ACHN (cell line): ENCODE measurements at regions not wholly inside any gene's neighbourhood (a gene's known extent, or its start where the extent isn't known, plus 50 kb on each side); places are given as distances from the start of the nearest gene placed in this dataset.

Experiments
- DNase-seq: peaks from one replicate; pipeline ENCODE4 v3.0.0-alpha.2; 2015
- in situ Hi-C: cut with HindIII; loops from 2 replicates; pipeline ENCODE4 v1.10.0; 2017; ENCODE audit warnings: low sequenced_read_pairs, low pct_ligation_motif_present, low pct_unique_long_range_greater_than_20kb

- in situ Hi-C loops: no loop called here
- no peak for DNase-seq
These were observed 1203.5 kb downstream of the NCAM2 start for GRCh38 chr21:22201669-22202068.

DNA sequence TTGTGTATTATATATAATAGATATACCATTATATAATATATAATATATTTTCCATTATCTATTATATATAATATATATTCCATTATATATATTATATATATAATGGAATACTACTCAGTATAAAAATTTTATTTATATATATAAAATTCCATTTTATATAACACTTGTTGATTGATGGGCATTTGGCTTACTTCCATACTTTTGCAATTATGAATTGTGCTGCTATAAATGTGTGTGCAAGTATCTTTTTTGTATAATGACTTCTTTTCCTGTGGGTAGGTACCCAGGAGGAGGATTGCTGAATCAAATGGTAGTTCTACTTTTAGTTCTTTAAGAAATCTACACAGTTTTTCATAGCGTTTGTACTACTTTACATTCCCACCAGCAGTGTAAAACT lies 1211.1 kb downstream of the NCAM2 start:
- in situ Hi-C loops: no loop called here
- no peak for DNase-seq

GRCh38 chr21:22211943-22212342 lies 1213.7 kb downstream of the NCAM2 start:
- DNase-seq: no peak
- in situ Hi-C loops: no loop called here

DNA sequence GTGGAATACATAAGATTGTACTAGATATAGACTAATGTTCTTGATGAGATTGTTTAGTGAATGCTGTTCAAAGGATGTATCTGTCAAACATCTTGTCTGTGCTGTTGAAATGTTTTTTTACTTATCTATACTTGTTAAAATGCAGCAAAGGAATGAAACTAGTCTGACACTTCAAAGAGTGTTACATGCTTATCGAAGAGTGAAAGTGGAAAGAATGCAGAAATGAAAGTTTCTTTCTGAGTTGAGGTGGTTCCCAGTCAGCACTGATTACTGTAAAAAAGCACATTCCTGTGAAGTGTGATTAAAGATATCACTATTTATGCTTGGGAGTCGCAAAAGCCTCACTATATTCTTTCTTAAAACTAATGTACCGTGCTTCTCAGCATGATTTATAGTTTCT lies 1225.2 kb downstream of the NCAM2 start:
- in situ Hi-C loops: no loop called here
- DNase-seq: no peak

DNA sequence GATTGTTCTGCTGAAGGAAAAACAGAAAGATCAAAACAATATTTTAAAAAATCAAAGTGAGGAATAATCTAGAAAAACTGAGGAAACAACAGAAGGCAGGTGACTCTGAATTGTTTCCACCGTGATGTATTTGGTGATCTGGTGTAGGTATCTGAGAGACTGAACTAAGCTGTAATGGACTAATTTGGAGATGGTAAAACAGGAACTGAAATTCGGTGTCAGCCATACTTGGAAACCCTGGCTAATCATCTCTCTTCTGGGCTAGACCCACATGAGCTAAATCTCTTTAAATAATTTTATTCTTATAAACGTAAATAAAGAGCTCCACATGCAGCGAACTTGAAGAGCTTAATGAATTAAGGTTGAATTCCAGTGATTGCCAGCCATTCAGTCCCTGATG lies 1226.1 kb downstream of the NCAM2 start:
- in situ Hi-C loops: no loop called here
- DNase-seq: no peak

DNA sequence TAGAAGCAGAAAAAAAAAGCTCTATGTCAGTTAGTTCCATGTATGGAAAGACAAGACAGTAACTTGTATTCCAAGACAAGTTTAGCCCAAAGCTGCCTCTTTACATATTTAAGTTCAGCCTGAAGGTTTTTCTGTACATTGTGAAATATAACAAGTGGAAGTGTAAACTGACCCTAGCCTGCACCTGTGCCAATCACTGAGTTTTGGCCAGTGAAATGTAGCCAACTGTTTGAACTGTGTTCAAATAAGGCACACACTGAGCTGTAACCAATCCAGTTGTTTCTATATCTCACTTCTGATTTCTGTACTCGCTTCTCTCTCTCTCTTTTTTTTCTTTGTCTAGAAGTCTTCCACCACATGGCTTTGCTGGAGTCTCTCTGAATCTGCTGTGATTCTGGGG lies 1227.1 kb downstream of the NCAM2 start:
- in situ Hi-C loops: no loop called here
- DNase-seq: no peak

DNA sequence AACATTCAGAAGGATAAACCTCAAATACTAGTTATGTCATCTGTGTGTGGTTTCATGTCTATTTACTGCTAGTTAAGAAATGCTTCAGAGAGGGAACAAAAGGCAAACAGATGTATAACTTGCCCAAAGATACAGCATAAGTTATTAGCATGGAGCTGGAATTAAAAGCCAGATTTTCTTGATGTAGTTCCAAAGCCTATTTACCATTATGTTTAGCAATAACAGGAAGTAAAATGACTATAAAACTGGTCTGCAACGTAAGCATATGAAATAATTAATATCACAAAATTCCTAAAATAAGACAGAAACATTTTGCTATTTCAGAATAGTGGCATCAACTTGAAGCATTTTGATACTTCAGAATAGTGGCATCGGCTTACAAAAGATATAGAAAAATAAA lies 1232.8 kb downstream of the NCAM2 start:
- in situ Hi-C loops: no loop called here
- DNase-seq: no peak

DNA sequence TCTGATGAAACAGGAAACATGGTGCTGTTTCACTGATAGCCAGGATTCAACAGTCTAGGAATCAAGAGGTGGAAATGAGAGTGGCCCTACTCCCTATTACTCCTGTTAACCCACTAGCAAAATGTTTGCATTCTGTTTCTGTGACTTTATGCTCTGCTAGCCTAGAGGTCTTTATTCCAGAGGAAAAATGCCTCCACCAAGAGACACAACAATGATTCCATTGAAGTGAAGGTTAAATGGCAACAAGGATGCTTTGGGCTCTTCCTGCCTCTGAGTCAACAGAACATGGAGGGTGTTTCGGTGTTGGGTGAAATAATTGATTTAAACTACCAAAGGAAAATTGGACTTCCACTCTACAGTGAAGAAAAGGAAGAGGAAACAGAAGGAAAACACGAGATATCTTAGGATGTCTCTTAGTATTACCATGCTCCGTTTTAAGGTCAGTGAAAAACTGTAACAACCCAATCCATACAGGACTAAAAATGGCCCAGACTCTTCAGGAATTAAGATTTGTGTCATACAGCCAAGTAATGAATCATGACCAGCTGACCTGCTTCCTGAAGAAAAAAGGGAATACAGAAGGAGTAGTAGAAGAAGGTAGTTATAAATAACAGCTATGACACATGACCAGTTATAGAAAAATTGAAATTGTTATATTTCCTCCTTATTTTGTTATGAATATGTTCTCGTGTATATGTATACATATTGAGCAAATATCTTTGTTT lies 1237.8 kb downstream of the NCAM2 start:
- DNase-seq: no peak
- in situ Hi-C loops: no loop called here

DNA sequence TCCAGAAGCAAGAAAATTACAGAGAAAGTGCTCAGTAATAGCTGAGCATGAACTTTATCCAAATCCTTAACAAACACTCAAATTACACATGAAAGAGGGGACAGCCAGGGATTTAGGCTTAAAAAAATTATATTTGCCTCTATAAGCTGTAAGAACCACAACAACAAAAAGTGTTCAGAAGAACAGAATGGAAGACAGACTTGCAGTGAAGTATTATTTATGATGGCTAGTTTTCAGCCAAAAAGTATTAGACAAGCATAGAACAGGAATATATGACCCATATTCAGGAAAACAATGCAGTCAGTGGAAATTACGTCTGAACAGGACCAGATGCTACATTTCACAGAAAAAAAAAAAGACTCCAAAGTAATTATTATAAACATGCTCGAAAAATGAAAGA lies 1246.3 kb downstream of the NCAM2 start:
- DNase-seq: no peak
- in situ Hi-C loops: no loop called here

GRCh38 chr21:22250355-22250754 lies 1252.1 kb downstream of the NCAM2 start:
- in situ Hi-C loops: no loop called here
- DNase-seq: no peak

DNA sequence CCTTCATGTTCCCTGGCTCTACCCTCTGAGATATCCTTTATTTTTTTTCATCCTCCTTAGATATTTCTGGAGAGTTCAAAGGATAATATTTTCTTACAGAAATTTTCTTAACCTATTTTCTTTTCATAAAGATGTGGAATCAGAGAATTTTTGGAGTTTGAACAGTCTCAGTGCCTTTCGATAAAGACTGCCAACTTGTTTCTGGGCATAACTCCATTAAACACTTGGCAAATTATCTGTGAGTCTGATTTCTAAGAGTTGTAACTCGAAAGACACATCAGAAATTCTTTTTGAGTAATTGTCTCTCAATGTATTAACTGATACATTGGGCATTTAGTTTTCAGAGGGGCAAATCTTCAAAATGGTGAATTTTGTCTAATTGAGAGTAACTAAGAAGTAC lies 1255.6 kb downstream of the NCAM2 start:
- no peak for DNase-seq
- in situ Hi-C loops: no loop called here

DNA sequence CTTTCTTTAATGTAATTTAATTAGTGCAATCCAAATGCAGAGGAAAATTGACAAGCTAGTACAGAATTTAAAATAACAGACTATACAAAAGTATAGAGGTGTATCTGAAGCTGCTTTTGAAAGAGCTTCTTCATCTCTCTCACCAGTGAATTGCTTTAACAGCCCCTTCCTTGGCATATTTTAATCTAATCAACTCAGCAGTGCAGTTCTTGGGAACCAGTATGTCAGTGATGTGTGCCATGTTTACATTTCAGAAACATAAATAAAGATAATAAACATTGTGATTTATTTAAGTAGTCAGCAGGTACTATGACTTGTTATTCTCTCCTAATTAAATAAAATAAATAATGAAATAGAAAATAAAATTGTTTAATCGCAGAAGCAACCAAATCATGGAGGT lies 1260.6 kb downstream of the NCAM2 start:
- DNase-seq: no peak
- in situ Hi-C loops: no loop called here

DNA sequence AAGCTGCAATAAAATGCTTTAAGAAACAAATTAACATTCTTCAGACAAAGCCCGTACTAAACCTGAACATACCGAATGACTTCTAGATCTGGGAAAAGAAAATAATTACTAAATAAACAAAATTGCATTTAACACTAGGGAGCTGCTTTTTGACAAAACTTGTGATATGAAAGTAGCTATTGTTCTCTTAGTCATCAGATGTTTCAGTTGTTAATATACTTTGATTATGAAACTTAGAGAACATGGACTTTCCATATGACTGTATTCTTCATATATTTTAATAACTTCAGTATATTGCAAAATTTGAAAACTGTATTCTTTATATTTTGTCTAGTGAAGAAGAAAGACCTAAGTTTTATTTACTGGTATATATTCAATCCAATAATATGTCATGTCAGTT lies 1262.1 kb downstream of the NCAM2 start:
- in situ Hi-C loops: no loop called here
- no peak for DNase-seq

- DNase-seq: no peak
- in situ Hi-C loops: no loop called here
These were observed 1265.7 kb downstream of the NCAM2 start for GRCh38 chr21:22263890-22264289.

- no peak for DNase-seq
- in situ Hi-C loops: no loop called here
These were observed 1279.1 kb downstream of the NCAM2 start for GRCh38 chr21:22277341-22277740.

DNA sequence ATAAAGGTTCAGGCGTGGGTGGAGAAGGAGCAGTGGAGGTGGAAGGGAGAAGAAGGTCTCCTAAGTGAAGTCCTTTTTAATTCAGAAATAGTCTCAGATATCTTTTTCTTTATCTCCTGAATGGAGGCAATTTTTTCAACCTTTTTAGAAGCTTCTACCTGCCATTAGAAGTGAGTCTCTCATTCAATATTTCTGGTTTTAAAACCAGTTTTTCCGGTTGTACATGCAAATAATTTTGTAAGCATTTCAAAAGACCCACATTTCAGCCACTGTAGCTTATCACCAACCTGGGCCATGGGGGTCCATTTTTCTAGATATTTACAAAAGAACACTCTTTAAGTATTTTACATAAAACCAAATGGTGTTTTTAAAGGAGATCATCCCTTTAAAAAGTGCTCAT lies 1280.2 kb downstream of the NCAM2 start:
- DNase-seq: no peak
- in situ Hi-C loops: no loop called here

- in situ Hi-C loops: no loop called here
- DNase-seq: no peak
These were observed 1282.6 kb downstream of the NCAM2 start for GRCh38 chr21:22280851-22281250.

DNA sequence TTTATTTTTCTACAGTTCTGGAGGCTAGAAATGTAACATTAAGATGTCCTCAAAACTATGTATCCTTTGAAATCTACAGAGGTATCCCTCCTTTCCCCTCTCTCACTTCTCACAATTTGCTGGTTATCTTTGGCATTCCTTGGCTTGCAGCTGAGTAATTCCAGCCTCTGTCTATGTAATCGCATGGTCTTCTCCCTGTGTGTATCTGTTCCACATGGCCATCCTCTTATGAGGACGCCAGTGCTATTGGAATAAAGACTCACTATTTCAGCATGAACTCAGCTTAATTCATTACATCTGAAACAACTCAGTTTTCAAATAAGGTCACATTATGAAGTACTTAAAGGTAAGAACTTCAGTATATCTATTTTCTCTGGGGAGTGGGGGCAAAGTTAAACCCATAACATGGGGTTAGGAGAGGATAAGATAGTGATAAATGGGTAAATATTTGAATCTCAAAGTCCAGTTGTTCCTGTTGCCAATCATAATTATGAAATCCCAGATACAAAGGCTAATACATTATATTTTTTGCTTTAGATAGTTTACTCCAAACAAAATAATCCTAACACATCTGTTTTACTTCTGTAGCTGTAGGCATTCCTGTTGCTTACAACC lies 1290.8 kb downstream of the NCAM2 start:
- in situ Hi-C loops: no loop called here
- no peak for DNase-seq

GRCh38 chr21:22292144-22292543 lies 1293.9 kb downstream of the NCAM2 start:
- in situ Hi-C loops: no loop called here
- no peak for DNase-seq

DNA sequence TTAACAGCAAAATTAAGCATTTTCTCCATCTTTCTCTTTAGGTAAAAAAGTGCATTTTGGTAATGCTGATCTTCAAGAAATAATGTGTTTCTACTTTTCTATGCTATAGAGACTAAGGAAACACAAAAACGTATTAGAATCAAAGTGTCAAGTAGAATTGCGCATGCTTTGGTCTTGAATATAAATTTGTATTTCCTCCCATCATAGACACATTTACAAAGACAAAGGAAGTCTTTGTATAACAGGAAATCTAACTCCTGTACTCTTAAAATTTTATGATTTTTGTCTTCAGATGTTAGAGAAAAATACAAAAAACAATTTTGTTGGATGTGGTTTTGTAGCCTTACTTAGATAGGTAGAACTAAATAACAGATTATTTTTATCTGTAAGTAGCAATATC lies 1299.4 kb downstream of the NCAM2 start:
- no peak for DNase-seq
- in situ Hi-C loops: no loop called here
